ENCODE measurements at regions not wholly inside any gene's neighbourhood (a gene's known extent, or its start where the extent isn't known, plus 50 kb on each side); places are given as distances from the start of the nearest gene placed in this dataset.

GRCh38 chr20:60970601-60971000 lies 281.5 kb upstream of the CDH4 start:
- intact Hi-C loops (cut with micrococcal nuclease; ENCODE audit: unreplicated experiment) = no loop called here
- ChIA-PET POLR2A (interaction anchor here (1.4 kb wide), 1 partner anchor 15 kb away, joined by 4 read pairs; no protein-coding TSS in a partner anchor), CTCF (ENCODE audit: unreplicated experiment) (no interaction called here)
- H3K4me1 ChIP-seq (ENCODE audit: insufficient read depth, low read length, poor library complexity, severe bottlenecking) = no peaks in the 10 kb centered on the region
- H3K9me2 ChIP-seq (ENCODE audit: insufficient read depth, low read length) = no peaks in the 10 kb centered on the region
- H3K36me3 ChIP-seq (ENCODE audit: insufficient read depth, low read length) = no peaks in the 10 kb centered on the region
- BruUV-seq (replicated peaks) = no TSS peak
- TF ChIP-seq CTCF (conservative IDR thresholded peaks at IDR 0.05; ENCODE audit: low read length) (no peak), EZH2phosphoT487 (IDR thresholded peaks at IDR 0.05; ENCODE audit: borderline replicate concordance, low read depth, low read length) (no peak)
- DNase-seq (ENCODE audit: low spot score) = no peak
- H3K27ac ChIP-seq (ENCODE audit: low read depth, low read length, poor library complexity, severe bottlenecking) = no peak overlapping the region
- no peaks in the 10 kb centered on the region for H3K79me2 ChIP-seq (ENCODE audit: insufficient read depth, low read depth, low read length)
- no peak overlapping the region for H3K4me2 ChIP-seq (ENCODE audit: low read length)
- H3K9me3 ChIP-seq (ENCODE audit: low read length) = no peaks in the 10 kb centered on the region
- no peak overlapping the region for H3K4me3 ChIP-seq (ENCODE audit: low read depth, low read length, poor library complexity, severe bottlenecking)
- H2AFZ ChIP-seq (ENCODE audit: low read length) = no peak overlapping the region
- no peaks in the 10 kb centered on the region for H4K20me1 ChIP-seq (ENCODE audit: insufficient read depth, low read length)

- H3K27ac ChIP-seq (ENCODE audit: low read depth, low read length, poor library complexity, severe bottlenecking) = no peak overlapping the region
- no peaks in the 10 kb centered on the region for H3K79me2 ChIP-seq (ENCODE audit: insufficient read depth, low read depth, low read length)
- ChIA-PET CTCF (ENCODE audit: unreplicated experiment) (no interaction called here), POLR2A (no interaction called here)
- no peaks in the 10 kb centered on the region for H3K9me3 ChIP-seq (ENCODE audit: low read length)
- DNase-seq (ENCODE audit: low spot score) = no peak
- no peak overlapping the region for H2AFZ ChIP-seq (ENCODE audit: low read length)
- intact Hi-C loops (cut with micrococcal nuclease; ENCODE audit: unreplicated experiment) = no loop called here
- H3K4me3 ChIP-seq (ENCODE audit: low read depth, low read length, poor library complexity, severe bottlenecking) = no peak overlapping the region
- no peak overlapping the region for H3K4me2 ChIP-seq (ENCODE audit: low read length)
- H3K4me1 ChIP-seq (ENCODE audit: insufficient read depth, low read length, poor library complexity, severe bottlenecking) = no peaks in the 10 kb centered on the region
- H3K9me2 ChIP-seq (ENCODE audit: insufficient read depth, low read length) = no peaks in the 10 kb centered on the region
- no TSS peak for BruUV-seq (replicated peaks)
- no peak for TF ChIP-seq EZH2phosphoT487 (IDR thresholded peaks at IDR 0.05; ENCODE audit: borderline replicate concordance, low read depth, low read length)
- TF ChIP-seq CTCF (conservative IDR thresholded peaks at IDR 0.05; ENCODE audit: low read length) = no peak
- no peaks in the 10 kb centered on the region for H4K20me1 ChIP-seq (ENCODE audit: insufficient read depth, low read length)
- H3K36me3 ChIP-seq (ENCODE audit: insufficient read depth, low read length) = no peaks in the 10 kb centered on the region
Observed at GRCh38 chr20:60974022-60974421, 278.0 kb upstream of the CDH4 start.

- TF ChIP-seq CTCF (conservative IDR thresholded peaks at IDR 0.05; ENCODE audit: low read length) (no peak), EZH2phosphoT487 (IDR thresholded peaks at IDR 0.05; ENCODE audit: borderline replicate concordance, low read depth, low read length) (no peak)
- ChIA-PET POLR2A (no interaction called here), CTCF (ENCODE audit: unreplicated experiment) (no interaction called here)
- H3K4me2 ChIP-seq (ENCODE audit: low read length) = no peak overlapping the region
- no peak overlapping the region for H3K4me3 ChIP-seq (ENCODE audit: low read depth, low read length, poor library complexity, severe bottlenecking)
- no peaks in the 10 kb centered on the region for H3K9me2 ChIP-seq (ENCODE audit: insufficient read depth, low read length)
- no TSS peak for BruUV-seq (replicated peaks)
- H4K20me1 ChIP-seq (ENCODE audit: insufficient read depth, low read length) = no peaks in the 10 kb centered on the region
- H3K4me1 ChIP-seq (ENCODE audit: insufficient read depth, low read length, poor library complexity, severe bottlenecking) = no peaks in the 10 kb centered on the region
- intact Hi-C loops (cut with micrococcal nuclease; ENCODE audit: unreplicated experiment) = no loop called here
- no peaks in the 10 kb centered on the region for H3K9me3 ChIP-seq (ENCODE audit: low read length)
- H3K27ac ChIP-seq (ENCODE audit: low read depth, low read length, poor library complexity, severe bottlenecking) = no peak overlapping the region
- H3K36me3 ChIP-seq (ENCODE audit: insufficient read depth, low read length) = no peaks in the 10 kb centered on the region
- H3K79me2 ChIP-seq (ENCODE audit: insufficient read depth, low read depth, low read length) = no peaks in the 10 kb centered on the region
- DNase-seq (ENCODE audit: low spot score) = no peak
- H2AFZ ChIP-seq (ENCODE audit: low read length) = no peak overlapping the region
Observed at GRCh38 chr20:60974441-60974945, 277.6 kb upstream of the CDH4 start.

Measured in OCI-LY7 (cell line).